ENCODE measurements at regions not wholly inside any gene's neighbourhood (a gene's known extent, or its start where the extent isn't known, plus 50 kb on each side); places are given as distances from the start of the nearest gene placed in this dataset. TPM values are rescaled to one million over a fixed set of nuclear protein-coding genes. Genes with fewer than 3 reads are reported as not detected.

DNA sequence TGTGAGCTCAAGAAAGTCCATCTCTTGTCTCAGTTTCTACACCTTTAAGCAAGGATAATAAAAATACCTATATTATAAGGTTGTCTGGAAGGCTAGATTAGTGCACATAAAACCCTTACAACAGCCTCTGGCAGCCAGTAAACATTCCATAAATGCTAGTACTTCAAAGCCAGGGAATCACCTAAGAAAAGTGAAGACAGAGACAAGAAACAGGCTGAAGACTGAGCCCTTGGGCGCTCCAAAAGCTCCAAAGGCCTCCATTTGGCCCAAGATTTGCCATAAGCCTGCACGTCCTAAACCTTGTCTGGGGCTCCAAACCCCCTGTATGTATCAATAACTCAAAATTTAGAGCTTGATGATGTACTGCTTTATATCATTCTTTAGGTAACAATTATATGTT lies 52.2 kb upstream of the AKIP1 start (continued):
- TF ChIP-seq ZBTB40 (IDR thresholded peaks at IDR 0.05) (no peak), ZBTB40 (CRISPR knock-in tag; IDR thresholded peaks at IDR 0.05) (no peak), CBX5 (IDR thresholded peaks at IDR 0.05; ENCODE audit: borderline replicate concordance, low read depth) (no peak), CBX1 (IDR thresholded peaks at IDR 0.05; ENCODE audit: low read depth) (no peak)

Small RNA genes lying in the stretch of these regions (small RNA-seq; reads per million reads assigned to genes)
- not detected for gene RNA5SP330

Measured in K562 (cell line).